Keratinocyte (primary cell): ENCODE measurements at regions not wholly inside any gene's neighbourhood (a gene's known extent, or its start where the extent isn't known, plus 50 kb on each side); places are given as distances from the start of the nearest gene placed in this dataset.

Experiments used
- EZH2 ChIP-seq: IDR thresholded peaks from one replicate; pipeline ENCODE4 v1.6.1; 2012; ENCODE audit warnings: inconsistent platforms, mild to moderate bottlenecking, low read length, moderate library complexity
- TF ChIP-seq, protein P1 (sequence below), 3 experiments: IDR thresholded peaks in 1 of 3; conservative IDR thresholded peaks in 1 of 3; optimal IDR thresholded peaks in 1 of 3; 2 replicates in 2 of 3; 3 replicates in 1 of 3; pipeline versions ENCODE3 to v1.5.1; 2011; ENCODE audit warnings: low read length in 3 of 3, mild to moderate bottlenecking in 3 of 3, moderate library complexity in 2 of 3, control low read depth in 1 of 3, inconsistent platforms in 1 of 3; ENCODE audit not compliant: insufficient read depth in 2 of 3; ENCODE audit errors: extremely low read depth in 1 of 3

- TF ChIP-seq, protein P1, sequence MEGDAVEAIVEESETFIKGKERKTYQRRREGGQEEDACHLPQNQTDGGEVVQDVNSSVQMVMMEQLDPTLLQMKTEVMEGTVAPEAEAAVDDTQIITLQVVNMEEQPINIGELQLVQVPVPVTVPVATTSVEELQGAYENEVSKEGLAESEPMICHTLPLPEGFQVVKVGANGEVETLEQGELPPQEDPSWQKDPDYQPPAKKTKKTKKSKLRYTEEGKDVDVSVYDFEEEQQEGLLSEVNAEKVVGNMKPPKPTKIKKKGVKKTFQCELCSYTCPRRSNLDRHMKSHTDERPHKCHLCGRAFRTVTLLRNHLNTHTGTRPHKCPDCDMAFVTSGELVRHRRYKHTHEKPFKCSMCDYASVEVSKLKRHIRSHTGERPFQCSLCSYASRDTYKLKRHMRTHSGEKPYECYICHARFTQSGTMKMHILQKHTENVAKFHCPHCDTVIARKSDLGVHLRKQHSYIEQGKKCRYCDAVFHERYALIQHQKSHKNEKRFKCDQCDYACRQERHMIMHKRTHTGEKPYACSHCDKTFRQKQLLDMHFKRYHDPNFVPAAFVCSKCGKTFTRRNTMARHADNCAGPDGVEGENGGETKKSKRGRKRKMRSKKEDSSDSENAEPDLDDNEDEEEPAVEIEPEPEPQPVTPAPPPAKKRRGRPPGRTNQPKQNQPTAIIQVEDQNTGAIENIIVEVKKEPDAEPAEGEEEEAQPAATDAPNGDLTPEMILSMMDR (optimal IDR thresholded peaks at IDR 0.05 in 1 of 3, IDR thresholded peaks at IDR 0.05 in 1 of 3, conservative IDR thresholded peaks at IDR 0.05 in 1 of 3; ENCODE audit: extremely low read depth in 1 of 3, insufficient read depth in 2 of 3, low read length in 3 of 3): no peak
- no peak for TF ChIP-seq EZH2
Measured at GRCh38 chr18:68323921-68324320, 391.0 kb downstream of the TMX3 start.
